Neuronal stem cell (in vitro differentiated cells): ENCODE measurements at regions not wholly inside any gene's neighbourhood (a gene's known extent, or its start where the extent isn't known, plus 50 kb on each side); places are given as distances from the start of the nearest gene placed in this dataset.

Experiments used
- DNase-seq: peaks from one replicate; pipeline ENCODE4 v3.0.0-alpha.2; 2013; ENCODE audit warnings: low spot score
- H2AFZ ChIP-seq: one replicate; pipeline ENCODE4 v1.6.1; 2013; ENCODE audit warnings: mild to moderate bottlenecking, low read length, inconsistent platforms
- H2AK5ac ChIP-seq: 2 replicates; pipeline ENCODE4 v1.6.1; 2013; ENCODE audit warnings: low read depth, mild to moderate bottlenecking, inconsistent platforms, low read length, moderate library complexity, mixed read lengths
- H2BK120ac ChIP-seq: 2 replicates; pipeline ENCODE4 v1.6.1; 2013; ENCODE audit warnings: low read depth, mild to moderate bottlenecking, inconsistent platforms, low read length, moderate library complexity, mixed read lengths
- H2BK12ac ChIP-seq: one replicate; pipeline ENCODE4 v1.6.1; 2013; ENCODE audit warnings: low read length, inconsistent platforms
- H2BK15ac ChIP-seq: 2 replicates; pipeline ENCODE4 v1.6.1; 2013; ENCODE audit warnings: mild to moderate bottlenecking, low read length, inconsistent platforms, mixed read lengths
- H2BK5ac ChIP-seq: one replicate; pipeline ENCODE4 v1.6.1; 2013; ENCODE audit warnings: inconsistent platforms, mild to moderate bottlenecking, low read length, moderate library complexity
- H3K14ac ChIP-seq: one replicate; pipeline ENCODE4 v1.6.1; 2013; ENCODE audit warnings: low read length, inconsistent platforms
- H3K18ac ChIP-seq: 2 replicates; pipeline ENCODE4 v1.6.1; 2013; ENCODE audit warnings: low read length, inconsistent platforms
- H3K23ac ChIP-seq: 2 replicates; pipeline ENCODE4 v1.6.1; 2013; ENCODE audit warnings: low read depth, mild to moderate bottlenecking, mixed read lengths, low read length, inconsistent platforms; ENCODE audit not compliant: poor library complexity
- H3K27ac ChIP-seq: replicated peaks from 3 replicates; pipeline ENCODE4 v1.5.1; 2013; ENCODE audit warnings: low read length, inconsistent platforms
- H3K27me3 ChIP-seq, 3 experiments: 2 replicates each; pipeline ENCODE4 v1.6.1; 2013; ENCODE audit warnings: low read length in 3 of 3, mild to moderate bottlenecking in 2 of 3, inconsistent platforms in 1 of 3, low read depth in 1 of 3, mixed read lengths in 1 of 3, moderate library complexity in 1 of 3; ENCODE audit not compliant: control insufficient read depth in 3 of 3, insufficient read depth in 3 of 3
- H3K36me3 ChIP-seq, 2 donors: replicated peaks in 1 of 2; 2 replicates each; pipeline ENCODE4 v1.6.1; 2013; ENCODE audit warnings: low read length in 2 of 2; ENCODE audit not compliant: control insufficient read depth in 2 of 2, insufficient read depth in 2 of 2
- H3K4ac ChIP-seq: 2 replicates; pipeline ENCODE4 v1.6.1; 2013; ENCODE audit warnings: inconsistent platforms, mild to moderate bottlenecking, low read length, moderate library complexity
- H3K4me1 ChIP-seq, 2 donors: 1 replicate in 1 of 2; 2 replicates in 1 of 2; pipeline ENCODE4 v1.6.1; 2013; ENCODE audit warnings: low read length in 2 of 2, low read depth in 1 of 2; ENCODE audit not compliant: control insufficient read depth in 2 of 2, insufficient read depth in 1 of 2
- H3K4me2 ChIP-seq: one replicate; pipeline ENCODE4 v1.6.1; 2013; ENCODE audit warnings: mild to moderate bottlenecking, low read length, inconsistent platforms; ENCODE audit not compliant: insufficient read depth, poor library complexity, severe bottlenecking
- H3K4me3 ChIP-seq, 2 donors: 2 replicates each; pipeline ENCODE4 v1.5.1; 2013; ENCODE audit warnings: low read length in 2 of 2, mild to moderate bottlenecking in 2 of 2, inconsistent platforms in 1 of 2, moderate library complexity in 1 of 2
- H3K79me1 ChIP-seq: one replicate; pipeline ENCODE4 v1.6.1; 2013; ENCODE audit warnings: low read depth, mild to moderate bottlenecking, inconsistent platforms, low read length, moderate library complexity
- H3K9ac ChIP-seq: one replicate; pipeline ENCODE4 v1.6.1; 2013; ENCODE audit warnings: mild to moderate bottlenecking, low read depth, low read length, inconsistent platforms; ENCODE audit not compliant: poor library complexity
- H3K9me3 ChIP-seq, 2 donors: replicated peaks in 1 of 2; 2 replicates each; pipeline versions ENCODE3 to v1.6.1; 2013; ENCODE audit warnings: low read length in 2 of 2, mild to moderate bottlenecking in 2 of 2, inconsistent platforms in 1 of 2, low read depth in 1 of 2, mixed read lengths in 1 of 2, moderate library complexity in 1 of 2; ENCODE audit not compliant: control insufficient read depth in 2 of 2, insufficient read depth in 1 of 2
- H4K8ac ChIP-seq: one replicate; pipeline ENCODE4 v1.6.1; 2013; ENCODE audit warnings: low read depth, mild to moderate bottlenecking, inconsistent platforms, low read length, moderate library complexity
- H4K91ac ChIP-seq: one replicate; pipeline ENCODE4 v1.6.1; 2013; ENCODE audit warnings: low read length, low read depth, mild to moderate bottlenecking, inconsistent platforms; ENCODE audit not compliant: poor library complexity
- WGBS, 2 donors: extraction: QIAGEN DNeasy Blood & Tissue Kit; methylation state at CpG; one replicate each; pipeline ENCODE4 v1.1.7; 2013; ENCODE audit warnings: missing lambda C conversion rate in 2 of 2, mixed read lengths in 1 of 2; ENCODE audit not compliant: insufficient read length in 2 of 2, insufficient replicate concordance in 1 of 2; ENCODE audit errors: extremely low coverage in 2 of 2; 5-methylcytosine and 5-hydroxymethylcytosine counted together

DNA sequence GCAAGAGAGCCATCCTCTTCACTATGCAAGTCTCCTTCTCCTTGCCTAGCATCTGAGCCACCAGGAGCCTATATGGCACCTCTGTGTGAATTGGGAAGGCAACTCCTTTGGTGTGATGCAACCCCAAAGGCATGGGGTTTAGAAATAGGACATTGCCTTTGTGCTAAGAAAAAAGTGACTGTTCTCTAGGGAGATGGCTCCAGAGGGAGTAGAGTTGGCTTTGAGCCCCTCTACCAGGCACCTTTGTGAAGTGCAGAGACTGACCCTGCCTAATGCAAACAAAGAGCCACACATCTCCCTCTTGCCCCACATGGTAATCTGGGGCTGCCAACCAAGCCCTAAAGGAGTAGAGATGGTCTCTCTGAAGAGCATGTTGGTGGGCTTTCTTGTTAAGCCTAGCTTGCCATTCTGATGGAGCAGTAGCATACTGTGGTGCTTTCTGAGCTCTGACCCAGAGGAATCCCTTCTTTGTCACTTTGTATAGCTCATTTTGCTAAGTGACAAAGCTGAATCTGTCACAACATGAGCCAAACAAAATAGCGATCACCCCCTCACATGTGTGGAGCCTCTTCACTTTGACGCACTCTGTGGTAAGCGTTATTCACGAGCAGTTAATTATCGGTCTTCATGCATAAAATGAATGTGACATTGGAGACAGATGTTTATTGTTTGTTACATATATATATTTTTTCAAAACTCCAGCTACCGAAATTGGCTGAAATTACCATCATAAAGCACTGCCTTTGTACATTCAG lies 74.4 kb downstream of the RWDD3 start:
- no peak overlapping the region for H3K4me3 ChIP-seq
- WGBS, 2 donors, result no CpG with 5 or more reads among the region's 6 CpGs
- no peak overlapping the region for H3K9ac ChIP-seq
- no peak overlapping the region for H2BK5ac ChIP-seq
- peaks cover 6 to 9% of the 10 kb centered on the region in 2 donors for H3K4me1 ChIP-seq
- no peak for DNase-seq
- H3K23ac ChIP-seq, result no peak overlapping the region
- no peaks in the 10 kb centered on the region for H3K36me3 ChIP-seq
- no peaks in the 10 kb centered on the region for H3K79me1 ChIP-seq
- H2AFZ ChIP-seq, result no peak overlapping the region
- H2AK5ac ChIP-seq, result no peak overlapping the region
- H2BK15ac ChIP-seq, result no peak overlapping the region
- no peak overlapping the region for H3K18ac ChIP-seq
- H2BK12ac ChIP-seq, result no peak overlapping the region
- peaks cover 0 to 29% (median 0%) of the 10 kb centered on the region in 3 experiments for H3K27me3 ChIP-seq
- H3K9me3 ChIP-seq, result no peaks in the 10 kb centered on the region
- H3K14ac ChIP-seq, result no peak overlapping the region
- H4K91ac ChIP-seq, result no peak overlapping the region
- no peak overlapping the region for H3K4me2 ChIP-seq
- no peak overlapping the region for H4K8ac ChIP-seq
- no peak overlapping the region for H2BK120ac ChIP-seq
- no peak overlapping the region for H3K27ac ChIP-seq
- no peak overlapping the region for H3K4ac ChIP-seq

DNA sequence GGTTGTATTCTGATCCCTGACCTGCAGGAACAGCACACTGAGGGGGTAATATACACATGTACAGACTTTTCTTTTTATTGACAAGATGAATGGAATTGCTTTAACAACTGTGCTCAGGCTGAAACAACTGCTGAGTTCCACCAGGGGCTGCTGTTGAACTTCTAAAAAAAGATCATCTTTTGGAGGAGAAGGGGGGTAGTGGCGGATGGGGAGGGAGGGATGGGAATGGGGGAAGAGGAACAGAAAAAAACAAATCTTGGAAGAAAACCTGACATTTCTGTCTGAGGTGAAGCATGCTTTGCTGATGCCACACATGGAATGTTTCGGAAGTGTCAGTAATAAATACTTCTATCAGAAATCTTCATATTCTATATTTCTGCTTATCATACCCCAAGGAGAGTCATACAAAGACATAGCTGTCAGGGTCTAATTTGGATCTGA lies 75.0 kb downstream of the RWDD3 start:
- H3K9me3 ChIP-seq, result no peaks in the 10 kb centered on the region
- no peak overlapping the region for H3K18ac ChIP-seq
- whole genome bisulfite sequencing, 2 donors, result no CpG with 5 or more reads among the region's 2 CpGs
- H3K36me3 ChIP-seq, result no peaks in the 10 kb centered on the region
- DNase-seq, result peak; percentile 62
- no peak overlapping the region for H3K4ac ChIP-seq
- no peak overlapping the region for H4K91ac ChIP-seq
- H4K8ac ChIP-seq, result no peak overlapping the region
- H3K9ac ChIP-seq, result no peak overlapping the region
- H2AFZ ChIP-seq, result no peak overlapping the region
- no peak overlapping the region for H2BK120ac ChIP-seq
- H3K14ac ChIP-seq, result no peak overlapping the region
- no peak overlapping the region for H3K4me2 ChIP-seq
- H3K4me3 ChIP-seq, result no peak overlapping the region
- H3K27me3 ChIP-seq, result peaks cover 0 to 26% (median 0%) of the 10 kb centered on the region in 3 experiments
- no peak overlapping the region for H2BK15ac ChIP-seq
- H3K27ac ChIP-seq, result no peak overlapping the region
- no peaks in the 10 kb centered on the region for H3K79me1 ChIP-seq
- H2BK5ac ChIP-seq, result no peak overlapping the region
- no peak overlapping the region for H3K23ac ChIP-seq
- H2AK5ac ChIP-seq, result no peak overlapping the region
- H3K4me1 ChIP-seq, result peaks cover 6 to 9% of the 10 kb centered on the region in 2 donors
- H2BK12ac ChIP-seq, result no peak overlapping the region

DNA sequence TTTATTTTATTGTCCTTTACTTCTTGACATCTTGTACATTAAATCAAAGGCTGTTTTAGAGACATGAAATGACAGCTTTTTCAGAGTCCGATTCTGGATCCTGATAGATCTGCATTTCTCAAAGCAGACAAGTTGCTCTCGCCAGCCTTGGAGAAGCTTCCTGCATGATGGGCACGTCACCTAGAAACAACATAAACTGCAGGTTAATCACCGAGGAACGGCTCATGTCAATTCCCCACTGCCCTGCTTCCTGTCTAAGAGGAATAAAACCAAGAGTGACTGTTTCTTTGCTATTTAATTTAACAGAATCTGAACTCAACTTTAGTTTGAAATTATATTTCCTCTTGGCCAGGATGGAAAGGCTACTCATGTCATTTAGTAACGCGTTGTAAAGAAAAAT lies 77.0 kb downstream of the RWDD3 start:
- H3K9me3 ChIP-seq, result no peaks in the 10 kb centered on the region
- no peak overlapping the region for H2BK5ac ChIP-seq
- H3K4me1 ChIP-seq, result peaks cover 6 to 9% of the 10 kb centered on the region in 2 donors
- WGBS, 2 donors, result no CpG with 5 or more reads among the region's 7 CpGs
- H2BK120ac ChIP-seq, result no peak overlapping the region
- no peak overlapping the region for H4K91ac ChIP-seq
- no peak overlapping the region for H3K9ac ChIP-seq
- H2BK12ac ChIP-seq, result no peak overlapping the region
- no peak overlapping the region for H3K4ac ChIP-seq
- no peak for DNase-seq
- H3K23ac ChIP-seq, result no peak overlapping the region
- H3K79me1 ChIP-seq, result no peaks in the 10 kb centered on the region
- H3K27me3 ChIP-seq, result peaks cover 0 to 17% (median 0%) of the 10 kb centered on the region in 3 experiments
- H2AFZ ChIP-seq, result peak overlapping the region; percentile 58
- H3K36me3 ChIP-seq, result no peaks in the 10 kb centered on the region
- no peak overlapping the region for H3K14ac ChIP-seq
- no peak overlapping the region for H3K18ac ChIP-seq
- no peak overlapping the region for H2AK5ac ChIP-seq
- no peak overlapping the region for H2BK15ac ChIP-seq
- no peak overlapping the region for H4K8ac ChIP-seq
- no peak overlapping the region for H3K4me2 ChIP-seq
- H3K27ac ChIP-seq, result no peak overlapping the region
- H3K4me3 ChIP-seq, result no peak overlapping the region

DNA sequence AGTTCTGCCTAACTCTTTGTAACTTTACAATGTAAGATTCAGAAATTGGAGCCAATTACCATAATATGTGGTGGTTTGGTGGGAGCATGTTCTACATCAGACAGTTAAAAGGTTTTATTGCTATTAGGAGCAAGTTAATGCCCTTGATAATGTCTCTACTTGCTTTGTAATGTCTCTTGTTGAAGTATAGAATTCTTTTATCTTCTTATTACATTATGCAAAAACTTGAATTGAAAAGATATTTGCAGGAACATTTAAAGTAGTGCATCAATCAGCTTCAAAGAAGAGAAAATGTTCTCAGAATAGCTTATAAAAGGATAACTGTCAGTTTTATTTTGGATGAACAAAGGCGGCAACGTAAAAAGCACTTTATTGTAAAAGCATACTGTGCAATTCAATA lies 77.8 kb downstream of the RWDD3 start:
- H2BK5ac ChIP-seq, result no peak overlapping the region
- no peak overlapping the region for H3K18ac ChIP-seq
- no peak overlapping the region for H2BK15ac ChIP-seq
- no peak overlapping the region for H4K91ac ChIP-seq
- H3K27me3 ChIP-seq, result peaks cover 0 to 10% (median 0%) of the 10 kb centered on the region in 3 experiments
- no peak overlapping the region for H3K4ac ChIP-seq
- no peak overlapping the region for H2AK5ac ChIP-seq
- H3K4me3 ChIP-seq, result no peak overlapping the region
- no peak overlapping the region for H3K9ac ChIP-seq
- H3K9me3 ChIP-seq, result peaks cover 0 to 2% of the 10 kb centered on the region in 2 donors
- H2BK12ac ChIP-seq, result no peak overlapping the region
- H3K23ac ChIP-seq, result no peak overlapping the region
- H2AFZ ChIP-seq, result peak overlapping the region; percentile 58
- peaks cover 6 to 9% of the 10 kb centered on the region in 2 donors for H3K4me1 ChIP-seq
- no peak overlapping the region for H3K4me2 ChIP-seq
- no peaks in the 10 kb centered on the region for H3K79me1 ChIP-seq
- no peak overlapping the region for H3K14ac ChIP-seq
- H2BK120ac ChIP-seq, result no peak overlapping the region
- WGBS, 2 donors, result no CpG with 5 or more reads among the region's 2 CpGs
- no peak overlapping the region for H3K27ac ChIP-seq
- DNase-seq, result no peak
- H3K36me3 ChIP-seq, result no peaks in the 10 kb centered on the region
- no peak overlapping the region for H4K8ac ChIP-seq
